CD14-positive monocyte (primary cell): ENCODE measurements at regions not wholly inside any gene's neighbourhood (a gene's known extent, or its start where the extent isn't known, plus 50 kb on each side); places are given as distances from the start of the nearest gene placed in this dataset.

ENCODE experiments used
- DNase-seq, 3 donors: peaks; one replicate each; pipeline ENCODE4 v3.0.0-alpha.2; 2011 to 2022
- H2AFZ ChIP-seq: 2 replicates; pipeline ENCODE4 v1.6.0; 2012; ENCODE audit warnings: mild to moderate bottlenecking, low read depth, low read length, inconsistent platforms; ENCODE audit not compliant: insufficient read depth, poor library complexity, severe bottlenecking
- H3K27ac ChIP-seq, 2 donors: 1 replicate in 1 of 2; 2 replicates in 1 of 2; pipeline ENCODE4 v1.5.1; 2012 to 2013; ENCODE audit warnings: low read length in 2 of 2, control low read depth in 1 of 2, inconsistent platforms in 1 of 2, low read depth in 1 of 2, mild to moderate bottlenecking in 1 of 2
- H3K27me3 ChIP-seq, 2 donors: one replicate each; pipeline versions ENCODE4 v1.6.0 to v1.6.1; 2011 to 2013; ENCODE audit warnings: low read length in 2 of 2; ENCODE audit not compliant: control insufficient read depth in 2 of 2, insufficient read depth in 2 of 2
- H3K36me3 ChIP-seq, 2 donors: replicated peaks in 1 of 2; 1 replicate in 1 of 2; 2 replicates in 1 of 2; pipeline versions ENCODE4 v1.5.1 to v1.6.1; 2012 to 2013; ENCODE audit warnings: low read length in 2 of 2, control low read depth in 1 of 2, inconsistent platforms in 1 of 2, mild to moderate bottlenecking in 1 of 2; ENCODE audit not compliant: insufficient read depth in 2 of 2, control insufficient read depth in 1 of 2
- H3K4me1 ChIP-seq, 2 donors: 1 replicate in 1 of 2; 2 replicates in 1 of 2; pipeline versions ENCODE4 v1.5.1 to v1.6.1; 2012 to 2013; ENCODE audit warnings: low read length in 2 of 2, control low read depth in 1 of 2, inconsistent platforms in 1 of 2, mild to moderate bottlenecking in 1 of 2, moderate library complexity in 1 of 2; ENCODE audit not compliant: insufficient read depth in 2 of 2, control insufficient read depth in 1 of 2
- H3K4me2 ChIP-seq: replicated peaks from 2 replicates; pipeline ENCODE3; 2012; ENCODE audit warnings: low read length, moderate library complexity, mild to moderate bottlenecking; ENCODE audit not compliant: poor library complexity, severe bottlenecking; ENCODE audit errors: extremely low read depth
- H3K4me3 ChIP-seq, 3 experiments: fragments of 200-600 bp in 1 of 3; sonication (generic) in 1 of 3; replicated peaks in 1 of 3; 1 replicate in 2 of 3; 2 replicates in 1 of 3; pipeline ENCODE4 v1.5.1; 2011 to 2013; ENCODE audit warnings: low read length in 3 of 3, mild to moderate bottlenecking in 3 of 3, control low read depth in 2 of 3, low read depth in 2 of 3, inconsistent platforms in 1 of 3, moderate library complexity in 1 of 3
- H3K79me2 ChIP-seq: 2 replicates; pipeline ENCODE4 v1.6.0; 2012; ENCODE audit warnings: mild to moderate bottlenecking, control low read depth, inconsistent platforms, low read length, moderate library complexity; ENCODE audit not compliant: insufficient read depth
- H3K9ac ChIP-seq: 2 replicates; pipeline ENCODE4 v1.6.0; 2017; ENCODE audit warnings: low read length, mild to moderate bottlenecking; ENCODE audit not compliant: insufficient read depth, poor library complexity, severe bottlenecking
- H3K9me3 ChIP-seq, 2 donors: replicated peaks in 1 of 2; 1 replicate in 1 of 2; 2 replicates in 1 of 2; pipeline versions ENCODE4 v1.5.1 to v1.6.1; 2012 to 2013; ENCODE audit warnings: low read length in 2 of 2, control low read depth in 1 of 2; ENCODE audit not compliant: control insufficient read depth in 1 of 2, insufficient read depth in 1 of 2
- H4K20me1 ChIP-seq: 2 replicates; pipeline ENCODE4 v1.6.0; 2012; ENCODE audit warnings: mild to moderate bottlenecking, low read length, control low read depth, moderate library complexity; ENCODE audit not compliant: insufficient read depth
- H3K27ac Mint-ChIP-seq, 7 donors: one replicate each; pipeline ENCODE4 v1.8.0; 2020; ENCODE audit warnings: mild to moderate bottlenecking in 7 of 7, mixed read lengths in 7 of 7, moderate library complexity in 6 of 7, inconsistent platforms in 2 of 7
- H3K27me3 Mint-ChIP-seq, 3 donors: one replicate each; pipeline ENCODE4 v1.8.0; 2021 to 2022; ENCODE audit warnings: low read depth in 3 of 3, mild to moderate bottlenecking in 3 of 3, mixed read lengths in 3 of 3, moderate library complexity in 3 of 3, inconsistent platforms in 1 of 3
- H3K36me3 Mint-ChIP-seq, 2 donors: one replicate each; pipeline ENCODE4 v1.8.0; 2020; ENCODE audit warnings: mixed read lengths in 2 of 2, inconsistent platforms in 1 of 2, mild to moderate bottlenecking in 1 of 2
- H3K4me1 Mint-ChIP-seq: one replicate; pipeline ENCODE4 v1.8.0; 2020; ENCODE audit warnings: mild to moderate bottlenecking, mixed read lengths
- H3K4me3 Mint-ChIP-seq, 2 donors: one replicate each; pipeline ENCODE4 v1.8.0; 2020; ENCODE audit warnings: mild to moderate bottlenecking in 2 of 2, mixed read lengths in 2 of 2, moderate library complexity in 1 of 2
- H3K9me3 Mint-ChIP-seq, 7 donors: one replicate each; pipeline ENCODE4 v1.8.0; 2020 to 2022; ENCODE audit warnings: mixed read lengths in 7 of 7, mild to moderate bottlenecking in 6 of 7, moderate library complexity in 6 of 7, inconsistent platforms in 2 of 7
- CTCF ChIP-seq: fragments of 200-600 bp; IDR thresholded peaks from one replicate; pipeline ENCODE4 v1.8.0; 2022; ENCODE audit warnings: antibody characterized with exemption, mild to moderate bottlenecking
- WGBS: methylation state at CpG from one replicate; pipeline ENCODE4 v1.1.5; 2013; ENCODE audit warnings: missing lambda C conversion rate; ENCODE audit not compliant: insufficient coverage; 5-methylcytosine and 5-hydroxymethylcytosine counted together
- intact Hi-C, 2 donors: fragments of 100-400 bp; cut with micrococcal nuclease; formaldehyde crosslinking; loops; one replicate each; pipeline versions ENCODE4 v1.15.0 to v1.15.1; 2023

GRCh38 chr2:79437433-79438267, 75.2 kb upstream of the CTNNA2 start:
- Histone ChIP-seq H3K27ac (no peak overlapping the region), H3K4me1 (no peaks in the 10 kb centered on the region), H3K9me3 (peaks cover 0 to 3% of the 10 kb centered on the region in 2 donors), H3K4me3 (no peak overlapping the region), H3K27me3 (no peaks in the 10 kb centered on the region), H3K4me2 (no peak overlapping the region), H2AFZ (no peak overlapping the region), H3K36me3 (no peaks in the 10 kb centered on the region), H4K20me1 (no peaks in the 10 kb centered on the region), H3K9ac (no peak overlapping the region), H3K79me2 (no peaks in the 10 kb centered on the region)
- no peak for TF ChIP-seq CTCF
- peak overlapping the region in 1 of 2 donors; percentile 42 for H3K4me3 Mint-ChIP-seq
- no peak overlapping the region for H3K27ac Mint-ChIP-seq
- H3K4me1 Mint-ChIP-seq = no peaks in the 10 kb centered on the region
- no peaks in the 10 kb centered on the region for H3K36me3 Mint-ChIP-seq
- intact Hi-C loops = no loop called here
- no peaks in the 10 kb centered on the region for H3K27me3 Mint-ChIP-seq
- H3K9me3 Mint-ChIP-seq = peaks cover 0 to 5% (median 0%) of the 10 kb centered on the region in 7 donors
- DNase-seq = no peak
- WGBS = 73% methylated on average over 11 of the region's 16 CpGs

GRCh38 chr2:79434362-79434761, 78.5 kb upstream of the CTNNA2 start:
- no peaks in the 10 kb centered on the region for H3K36me3 ChIP-seq
- H3K9me3 Mint-ChIP-seq = peaks cover 0 to 3% (median 0%) of the 10 kb centered on the region in 7 donors
- no peaks in the 10 kb centered on the region for H4K20me1 ChIP-seq
- no peak overlapping the region for H3K9ac ChIP-seq
- WGBS = 80% methylated on average over 1 of the region's 2 CpGs
- no peaks in the 10 kb centered on the region for H3K27me3 ChIP-seq
- intact Hi-C loops = no loop called here
- H3K79me2 ChIP-seq = no peaks in the 10 kb centered on the region
- TF ChIP-seq CTCF = no peak
- no peaks in the 10 kb centered on the region for H3K4me1 Mint-ChIP-seq
- no peak for DNase-seq
- no peak overlapping the region for H3K4me2 ChIP-seq
- H3K9me3 ChIP-seq = peaks cover 0 to 3% of the 10 kb centered on the region in 2 donors
- H3K4me3 ChIP-seq = no peak overlapping the region
- H3K36me3 Mint-ChIP-seq = no peaks in the 10 kb centered on the region
- no peak overlapping the region for H2AFZ ChIP-seq
- no peak overlapping the region for H3K27ac Mint-ChIP-seq
- no peaks in the 10 kb centered on the region for H3K4me1 ChIP-seq
- no peak overlapping the region for H3K4me3 Mint-ChIP-seq
- H3K27me3 Mint-ChIP-seq = no peaks in the 10 kb centered on the region
- no peak overlapping the region for H3K27ac ChIP-seq
